ENCODE measurements at regions not wholly inside any gene's neighbourhood (a gene's known extent, or its start where the extent isn't known, plus 50 kb on each side); places are given as distances from the start of the nearest gene placed in this dataset.
"Not testable (repeated sequence)": the region's sequence is repeated elsewhere in the genome, so short reads cannot be mapped to it uniquely, and the experiment has no call there.

DNA sequence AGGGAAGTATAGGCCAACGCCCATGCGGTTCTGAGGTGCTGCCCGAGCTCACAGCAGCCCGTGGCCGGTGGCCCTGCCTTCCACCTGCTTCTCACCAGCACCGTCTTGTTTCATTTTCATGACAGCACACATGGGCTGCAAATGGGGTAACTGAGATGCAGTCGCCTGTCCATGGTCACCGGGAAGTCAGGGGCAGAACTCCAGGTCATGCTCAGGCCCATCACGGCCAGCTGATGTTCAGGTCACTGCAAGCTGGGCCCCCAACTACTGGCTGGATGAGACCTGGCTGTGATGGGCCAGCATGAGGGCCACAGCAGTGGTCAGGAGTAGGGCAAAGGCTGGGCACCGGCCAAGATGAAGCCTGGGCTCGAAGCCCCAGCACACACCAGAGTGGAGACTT lies 51.9 kb upstream of the POTEH start:
- POLR2A ChIA-PET; H3K27me3 ChIP-seq (ENCODE audit: control insufficient read depth in 1 of 2, insufficient read depth in 2 of 2, low read length in 2 of 2); H3K27ac ChIP-seq (ENCODE audit: extremely low read length, insufficient read depth, low read length); BruUV-seq (replicated peaks); H3K4me1 ChIP-seq (ENCODE audit: insufficient read depth, low read length); FAIRE-seq; in situ Hi-C loops (cut with HindIII; ENCODE audit: extremely low pct_ligation_motif_present, low pct_unique_long_range_greater_than_20kb); H3K36me3 ChIP-seq (replicated peaks in 1 of 2; ENCODE audit: control insufficient read depth in 1 of 2, insufficient read depth in 2 of 2, low read length in 2 of 2); H2AFZ ChIP-seq (ENCODE audit: low read length); H3K9me3 ChIP-seq (ENCODE audit: low read length); H3K4me3 ChIP-seq (replicated peaks in 1 of 3; ENCODE audit: insufficient read depth in 1 of 3, low read depth in 2 of 3, low read length in 3 of 3); H3K4me2 ChIP-seq (ENCODE audit: low read depth, low read length); CTCF ChIA-PET (ENCODE audit: low intra/inter-chr PET ratio, low total read pairs); H3K9ac ChIP-seq (ENCODE audit: insufficient read depth, low read depth, low read length); DNase-seq (ENCODE audit: low spot score); intact Hi-C loops (cut with micrococcal nuclease; ENCODE audit: unreplicated experiment); H3K79me2 ChIP-seq (ENCODE audit: insufficient read depth, low read length); H4K20me1 ChIP-seq (ENCODE audit: insufficient read depth, low read length): not testable (repeated sequence)
- 23% methylated on average over 4 of the region's 11 CpGs for WGBS (ENCODE audit: low lambda C conversion rate)
- ATAC-seq, result peak; percentile 48

Small RNAs in the stretch of these regions (small RNA-seq; reads per million reads assigned to genes)
- gene AP000532.1 (ENCODE audit: insufficient read depth in 2 of 3, insufficient read length in 3 of 3, low read depth in 2 of 3, low replicate concordance in 1 of 3) (0 reads per million in 3 experiments), gene AP000533.3 (ENCODE audit: insufficient read depth in 2 of 3, insufficient read length in 3 of 3, low read depth in 2 of 3, low replicate concordance in 1 of 3) (0 reads per million in 3 experiments)
